ENCODE measurements at regions not wholly inside any gene's neighbourhood (a gene's known extent, or its start where the extent isn't known, plus 50 kb on each side); places are given as distances from the start of the nearest gene placed in this dataset.

- intact Hi-C loops (cut with DNase I; ENCODE audit: low total_unique reads) (no loop called here), in situ Hi-C loops (cut with MboI; ENCODE audit: low sequenced_read_pairs in 4 of 4) (no loop called here)
- no peak overlapping the region for H3K4me3 ChIP-seq
- H3K27ac ChIP-seq: no peak overlapping the region
- no peaks in the 10 kb centered on the region for H3K36me3 ChIP-seq
- DNase-seq (no peak), ATAC-seq (no peak)
- no peaks in the 10 kb centered on the region for H3K9me3 ChIP-seq
- H3K4me1 ChIP-seq: no peaks in the 10 kb centered on the region
- no peaks in the 10 kb centered on the region for H3K27me3 ChIP-seq
- TF ChIP-seq POLR2A (IDR thresholded peaks at IDR 0.05): no peak
- no peak for TF ChIP-seq CTCF (IDR thresholded peaks at IDR 0.05 in 4 of 5, conservative IDR thresholded peaks at IDR 0.05 in 1 of 5)
These were observed 66.5 kb downstream of the MAGEF1 start for GRCh38 chr3:184645336-184645735.

- TF ChIP-seq POLR2A (IDR thresholded peaks at IDR 0.05) (no peak), CTCF (IDR thresholded peaks at IDR 0.05 in 4 of 5, conservative IDR thresholded peaks at IDR 0.05 in 1 of 5) (no peak)
- Histone ChIP-seq H3K9me3 (no peaks in the 10 kb centered on the region), H3K27ac (no peak overlapping the region), H3K4me1 (no peaks in the 10 kb centered on the region), H3K4me3 (no peak overlapping the region), H3K36me3 (no peaks in the 10 kb centered on the region), H3K27me3 (no peaks in the 10 kb centered on the region)
- ATAC-seq (no peak), DNase-seq (no peak)
- intact Hi-C loops (cut with DNase I; ENCODE audit: low total_unique reads): no loop called here
- in situ Hi-C loops (cut with MboI; ENCODE audit: low sequenced_read_pairs in 4 of 4): no loop called here
These were observed 68.4 kb downstream of the MAGEF1 start for GRCh38 chr3:184643442-184643841.

- ATAC-seq: no peak
- TF ChIP-seq CTCF (IDR thresholded peaks at IDR 0.05 in 4 of 5, conservative IDR thresholded peaks at IDR 0.05 in 1 of 5) (no peak), POLR2A (IDR thresholded peaks at IDR 0.05) (no peak)
- Histone ChIP-seq H3K9me3 (no peaks in the 10 kb centered on the region), H3K4me1 (no peaks in the 10 kb centered on the region), H3K27ac (no peak overlapping the region), H3K36me3 (no peaks in the 10 kb centered on the region), H3K27me3 (no peaks in the 10 kb centered on the region), H3K4me3 (no peak overlapping the region)
- intact Hi-C loops (cut with DNase I; ENCODE audit: low total_unique reads) (no loop called here), in situ Hi-C loops (cut with MboI; ENCODE audit: low sequenced_read_pairs in 4 of 4) (no loop called here)
- no peak for DNase-seq
These were observed 69.1 kb downstream of the MAGEF1 start for GRCh38 chr3:184642631-184643285.

GRCh38 chr3:184641430-184641829, 70.4 kb downstream of the MAGEF1 start:
- Histone ChIP-seq H3K4me3 (no peak overlapping the region), H3K9me3 (no peaks in the 10 kb centered on the region), H3K4me1 (no peaks in the 10 kb centered on the region), H3K27me3 (no peaks in the 10 kb centered on the region), H3K27ac (no peak overlapping the region), H3K36me3 (no peaks in the 10 kb centered on the region)
- no peak for DNase-seq
- intact Hi-C loops (cut with DNase I; ENCODE audit: low total_unique reads): no loop called here
- in situ Hi-C loops (cut with MboI; ENCODE audit: low sequenced_read_pairs in 4 of 4): no loop called here
- TF ChIP-seq POLR2A (IDR thresholded peaks at IDR 0.05): no peak
- no peak for TF ChIP-seq CTCF (IDR thresholded peaks at IDR 0.05 in 4 of 5, conservative IDR thresholded peaks at IDR 0.05 in 1 of 5)
- ATAC-seq: no peak

GRCh38 chr3:184639351-184639750, 72.5 kb downstream of the MAGEF1 start:
- Histone ChIP-seq H3K4me1 (no peaks in the 10 kb centered on the region), H3K27ac (no peak overlapping the region), H3K9me3 (no peaks in the 10 kb centered on the region), H3K27me3 (no peaks in the 10 kb centered on the region), H3K36me3 (no peaks in the 10 kb centered on the region), H3K4me3 (no peak overlapping the region)
- ATAC-seq (no peak), DNase-seq (no peak)
- in situ Hi-C loops (cut with MboI; ENCODE audit: low sequenced_read_pairs in 4 of 4): no loop called here
- TF ChIP-seq POLR2A (IDR thresholded peaks at IDR 0.05): no peak
- TF ChIP-seq CTCF (IDR thresholded peaks at IDR 0.05 in 4 of 5, conservative IDR thresholded peaks at IDR 0.05 in 1 of 5): no peak
- intact Hi-C loops (cut with DNase I; ENCODE audit: low total_unique reads): no loop called here
